Osteoblast (primary cell): ENCODE measurements at regions not wholly inside any gene's neighbourhood (a gene's known extent, or its start where the extent isn't known, plus 50 kb on each side); places are given as distances from the start of the nearest gene placed in this dataset.
A peak's percentile ranks its signal among the peaks of the same experiment; 100 is the strongest.

Source experiments
- DNase-seq: peaks from one replicate; pipeline ENCODE4 v3.0.0; 2011; ENCODE audit warnings: low spot score, mixed read lengths; ENCODE audit not compliant: insufficient read length; ENCODE audit errors: missing footprints
- H2AFZ ChIP-seq: 2 replicates; pipeline ENCODE4 v1.6.0; 2011; ENCODE audit warnings: mild to moderate bottlenecking, low read length
- H3K27ac ChIP-seq: 2 replicates; pipeline ENCODE4 v1.5.1; 2011; ENCODE audit warnings: mild to moderate bottlenecking, low read depth, low read length, moderate library complexity
- H3K27me3 ChIP-seq: 2 replicates; pipeline ENCODE4 v1.6.0; 2012; ENCODE audit warnings: mild to moderate bottlenecking, control low read depth, inconsistent platforms, low read length, moderate library complexity; ENCODE audit not compliant: insufficient read depth
- H3K36me3 ChIP-seq: 2 replicates; pipeline ENCODE4 v1.5.1; 2011; ENCODE audit warnings: mild to moderate bottlenecking, low read length, control low read depth, moderate library complexity; ENCODE audit not compliant: insufficient read depth
- H3K4me1 ChIP-seq: 2 replicates; pipeline ENCODE4 v1.5.1; 2011; ENCODE audit warnings: mild to moderate bottlenecking, low read length, control low read depth, moderate library complexity; ENCODE audit not compliant: insufficient read depth
- H3K4me2 ChIP-seq: 2 replicates; pipeline ENCODE4 v1.6.0; 2011; ENCODE audit warnings: mild to moderate bottlenecking, low read length; ENCODE audit not compliant: insufficient read depth
- H3K4me3 ChIP-seq: fragments of 200-600 bp; sonication (generic); 3 replicates; pipeline ENCODE4 v1.5.1; 2012; ENCODE audit warnings: mild to moderate bottlenecking, low read length, inconsistent platforms; ENCODE audit not compliant: insufficient read depth
- H3K79me2 ChIP-seq: 2 replicates; pipeline ENCODE4 v1.6.0; 2012; ENCODE audit warnings: mild to moderate bottlenecking, low read length, control low read depth, inconsistent platforms; ENCODE audit not compliant: insufficient read depth
- H3K9me3 ChIP-seq: 2 replicates; pipeline ENCODE4 v1.5.1; 2011; ENCODE audit warnings: low read depth, low read length, control low read depth
- H4K20me1 ChIP-seq: 2 replicates; pipeline ENCODE4 v1.6.0; 2012; ENCODE audit warnings: mild to moderate bottlenecking, low read length, control low read depth; ENCODE audit not compliant: insufficient read depth
- CTCF ChIP-seq: IDR thresholded peaks from 2 replicates; pipeline ENCODE4 v1.5.1; 2011; ENCODE audit warnings: mild to moderate bottlenecking, low read depth, low read length, moderate library complexity; ENCODE audit errors: extremely low read depth

GRCh38 chr2:39872748-39873147 is 93.7 kb upstream of the THUMPD2 start:
- Histone ChIP-seq H3K79me2 (no peaks in the 10 kb centered on the region), H3K27ac (no peak overlapping the region), H3K4me3 (no peak overlapping the region), H2AFZ (no peak overlapping the region), H4K20me1 (no peaks in the 10 kb centered on the region), H3K4me1 (peaks cover 27% of the 10 kb centered on the region), H3K9me3 (no peaks in the 10 kb centered on the region), H3K27me3 (no peaks in the 10 kb centered on the region), H3K36me3 (no peaks in the 10 kb centered on the region), H3K4me2 (no peak overlapping the region)
- DNase-seq: no peak
- no peak for TF ChIP-seq CTCF

GRCh38 chr2:39871291-39871761 is 92.3 kb upstream of the THUMPD2 start:
- Histone ChIP-seq H3K27ac (peak overlapping the region; percentile 49), H3K9me3 (no peaks in the 10 kb centered on the region), H3K27me3 (no peaks in the 10 kb centered on the region), H3K4me1 (peaks cover 27% of the 10 kb centered on the region), H3K79me2 (no peaks in the 10 kb centered on the region), H2AFZ (no peak overlapping the region), H3K36me3 (no peaks in the 10 kb centered on the region), H3K4me2 (peak overlapping the region; percentile 25), H4K20me1 (no peaks in the 10 kb centered on the region), H3K4me3 (no peak overlapping the region)
- DNase-seq: peak; percentile 77
- no peak for TF ChIP-seq CTCF

GRCh38 chr2:39870871-39871270 is 91.8 kb upstream of the THUMPD2 start:
- no peak overlapping the region for H2AFZ ChIP-seq

GRCh38 chr2:39867268-39867667 is 88.2 kb upstream of the THUMPD2 start:
- no peak overlapping the region for H3K4me3 ChIP-seq
- no peak overlapping the region for H3K4me2 ChIP-seq
- no peaks in the 10 kb centered on the region for H3K9me3 ChIP-seq
- no peaks in the 10 kb centered on the region for H4K20me1 ChIP-seq
- no peaks in the 10 kb centered on the region for H3K27me3 ChIP-seq
- no peak overlapping the region for H2AFZ ChIP-seq
- no peak for TF ChIP-seq CTCF
- no peak for DNase-seq
- H3K79me2 ChIP-seq: no peaks in the 10 kb centered on the region
- H3K27ac ChIP-seq: no peak overlapping the region
- H3K36me3 ChIP-seq: no peaks in the 10 kb centered on the region
- peaks cover 18% of the 10 kb centered on the region for H3K4me1 ChIP-seq

More at GRCh38 chr2:39870871-39871270, 91.8 kb upstream of the THUMPD2 start:
- Histone ChIP-seq H3K9me3 (no peaks in the 10 kb centered on the region), H4K20me1 (no peaks in the 10 kb centered on the region), H3K4me3 (no peak overlapping the region), H3K36me3 (no peaks in the 10 kb centered on the region), H3K4me2 (peak overlapping the region; percentile 25), H3K27me3 (no peaks in the 10 kb centered on the region), H3K4me1 (peaks cover 25% of the 10 kb centered on the region), H3K27ac (peak overlapping the region; percentile 49), H3K79me2 (no peaks in the 10 kb centered on the region)
- no peak for DNase-seq
- TF ChIP-seq CTCF: no peak
